ENCODE measurements at regions not wholly inside any gene's neighbourhood (a gene's known extent, or its start where the extent isn't known, plus 50 kb on each side); places are given as distances from the start of the nearest gene placed in this dataset.

DNA sequence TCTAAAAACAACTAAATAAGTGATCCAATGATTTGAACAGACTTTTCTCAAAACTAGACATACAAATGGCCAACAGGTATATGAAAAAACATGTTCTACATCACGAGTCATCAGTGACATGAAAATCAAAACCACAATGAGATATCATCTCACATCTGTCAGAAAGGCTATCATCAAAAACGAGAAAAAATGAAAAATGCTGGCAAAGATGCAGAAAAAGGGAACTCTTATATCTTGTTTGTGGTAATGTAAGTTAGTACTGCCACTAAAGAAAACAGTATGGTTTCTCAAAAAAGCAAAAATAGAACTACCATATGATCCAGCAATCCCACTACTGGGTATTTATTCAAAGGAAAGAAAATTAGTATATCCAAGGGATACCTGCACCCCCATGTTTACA is 152.9 kb upstream of the FOXN2 start:
- TF ChIP-seq, protein P1, sequence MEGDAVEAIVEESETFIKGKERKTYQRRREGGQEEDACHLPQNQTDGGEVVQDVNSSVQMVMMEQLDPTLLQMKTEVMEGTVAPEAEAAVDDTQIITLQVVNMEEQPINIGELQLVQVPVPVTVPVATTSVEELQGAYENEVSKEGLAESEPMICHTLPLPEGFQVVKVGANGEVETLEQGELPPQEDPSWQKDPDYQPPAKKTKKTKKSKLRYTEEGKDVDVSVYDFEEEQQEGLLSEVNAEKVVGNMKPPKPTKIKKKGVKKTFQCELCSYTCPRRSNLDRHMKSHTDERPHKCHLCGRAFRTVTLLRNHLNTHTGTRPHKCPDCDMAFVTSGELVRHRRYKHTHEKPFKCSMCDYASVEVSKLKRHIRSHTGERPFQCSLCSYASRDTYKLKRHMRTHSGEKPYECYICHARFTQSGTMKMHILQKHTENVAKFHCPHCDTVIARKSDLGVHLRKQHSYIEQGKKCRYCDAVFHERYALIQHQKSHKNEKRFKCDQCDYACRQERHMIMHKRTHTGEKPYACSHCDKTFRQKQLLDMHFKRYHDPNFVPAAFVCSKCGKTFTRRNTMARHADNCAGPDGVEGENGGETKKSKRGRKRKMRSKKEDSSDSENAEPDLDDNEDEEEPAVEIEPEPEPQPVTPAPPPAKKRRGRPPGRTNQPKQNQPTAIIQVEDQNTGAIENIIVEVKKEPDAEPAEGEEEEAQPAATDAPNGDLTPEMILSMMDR (IDR thresholded peaks at IDR 0.05; ENCODE audit: low read length, missing control alignments): no peak
- no peak for DNase-seq (ENCODE audit: low read depth)
- H3K4me3 ChIP-seq (replicated peaks; ENCODE audit: low read depth, low read length): no peak overlapping the region

DNA sequence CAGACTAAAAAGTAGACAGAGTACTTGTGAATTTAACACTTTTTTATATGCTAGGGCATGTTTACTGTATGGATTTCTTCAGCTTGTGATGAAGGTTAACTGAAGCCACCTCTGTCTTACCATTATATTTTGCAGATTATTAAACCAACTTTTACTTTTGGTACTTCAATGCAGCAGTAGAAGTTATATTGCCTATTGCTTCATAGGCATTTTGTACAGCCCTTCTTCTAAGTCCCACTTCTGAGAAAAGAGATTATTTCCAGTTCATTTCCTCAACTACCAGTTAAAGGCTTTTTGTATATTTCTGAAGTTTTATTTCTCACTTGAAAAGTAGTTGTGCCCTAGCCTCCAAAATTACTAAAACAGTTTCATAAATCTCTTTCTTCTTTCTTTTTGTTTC is 151.7 kb upstream of the FOXN2 start:
- no peak overlapping the region for H3K4me3 ChIP-seq (replicated peaks; ENCODE audit: low read depth, low read length)
- TF ChIP-seq, protein P1 (IDR thresholded peaks at IDR 0.05; ENCODE audit: low read length, missing control alignments): no peak
- no peak for DNase-seq (ENCODE audit: low read depth)

DNA sequence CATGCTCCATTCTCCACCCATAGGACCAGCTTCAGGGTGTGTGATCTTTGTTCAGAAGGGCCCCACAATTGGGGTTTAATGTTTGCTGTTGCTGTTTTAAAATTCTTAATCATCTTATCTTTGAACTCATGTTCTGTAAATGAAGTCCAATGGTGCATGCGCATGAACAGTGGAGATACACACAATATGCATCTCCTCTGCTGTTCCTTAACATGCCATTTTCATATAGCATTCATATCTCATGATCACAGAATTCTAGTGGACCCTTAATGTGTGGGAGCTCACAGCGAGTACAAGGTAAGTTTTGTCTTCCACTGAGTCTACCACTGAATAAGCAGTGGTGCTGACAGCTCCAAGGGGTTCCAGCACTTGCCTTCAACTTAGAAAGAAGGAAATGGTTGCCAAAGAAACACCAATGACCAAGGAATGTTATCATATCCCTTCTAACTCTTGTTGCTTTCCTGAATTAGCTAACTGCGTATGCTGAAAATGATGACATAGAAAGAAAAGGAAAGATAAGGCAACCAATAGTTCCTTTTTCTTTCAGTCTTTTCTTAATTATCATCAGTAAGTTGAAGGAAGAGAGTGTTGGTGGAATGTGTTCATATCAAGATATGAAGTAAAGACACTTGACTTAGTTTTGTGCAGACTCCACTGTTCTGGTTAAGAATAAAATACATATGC is 149.3 kb upstream of the FOXN2 start:
- peak; percentile 59 for DNase-seq (ENCODE audit: low read depth)
- TF ChIP-seq, protein P1 (IDR thresholded peaks at IDR 0.05; ENCODE audit: low read length, missing control alignments): no peak
- H3K4me3 ChIP-seq (replicated peaks; ENCODE audit: low read depth, low read length): no peak overlapping the region

DNA sequence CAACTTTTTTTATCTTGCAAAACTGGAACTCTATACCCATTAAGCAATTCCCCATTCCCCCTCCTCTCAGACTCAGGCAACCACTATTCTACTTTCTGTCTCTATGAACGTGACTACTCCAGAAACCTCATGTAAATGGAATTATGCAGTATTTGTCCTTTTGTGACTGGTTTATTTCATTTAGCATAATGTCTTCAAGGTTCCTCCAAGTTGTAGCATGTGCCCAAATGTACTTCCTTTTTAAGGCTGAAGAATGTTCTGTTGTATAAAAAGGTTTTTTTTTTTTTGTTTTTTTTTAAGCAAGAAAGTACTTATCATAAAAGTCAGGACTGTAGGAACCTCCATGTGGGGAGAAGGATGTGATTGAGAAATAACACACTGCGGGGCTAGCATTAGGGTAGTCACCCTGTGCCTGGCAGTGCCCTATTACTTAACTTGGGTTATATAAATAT is 145.3 kb upstream of the FOXN2 start:
- TF ChIP-seq, protein P1 (IDR thresholded peaks at IDR 0.05; ENCODE audit: low read length, missing control alignments): no peak
- DNase-seq (ENCODE audit: low read depth): peak; percentile 29
- H3K4me3 ChIP-seq (replicated peaks; ENCODE audit: low read depth, low read length): no peak overlapping the region

DNA sequence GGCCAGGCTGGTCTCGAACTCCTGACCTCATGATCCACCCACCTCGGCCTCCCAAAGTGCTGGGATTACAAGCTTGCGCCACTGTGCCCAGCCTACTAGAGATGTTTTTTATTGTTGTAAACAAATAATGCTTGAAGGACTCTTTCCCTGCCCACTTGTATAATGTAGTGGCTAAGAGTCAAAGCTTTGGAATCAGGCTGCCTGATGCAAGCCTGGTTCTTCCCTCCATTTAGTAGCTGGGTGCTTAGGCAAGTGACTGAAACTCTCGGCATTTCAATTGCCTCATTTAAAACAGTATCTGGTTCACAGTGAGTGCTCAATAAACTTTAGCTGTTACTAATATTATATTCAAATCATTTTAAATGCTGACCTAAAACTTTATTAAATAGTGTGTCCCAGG is 144.2 kb upstream of the FOXN2 start:
- no peak for DNase-seq (ENCODE audit: low read depth)
- H3K4me3 ChIP-seq (replicated peaks; ENCODE audit: low read depth, low read length): no peak overlapping the region
- TF ChIP-seq, protein P1 (IDR thresholded peaks at IDR 0.05; ENCODE audit: low read length, missing control alignments): no peak

DNA sequence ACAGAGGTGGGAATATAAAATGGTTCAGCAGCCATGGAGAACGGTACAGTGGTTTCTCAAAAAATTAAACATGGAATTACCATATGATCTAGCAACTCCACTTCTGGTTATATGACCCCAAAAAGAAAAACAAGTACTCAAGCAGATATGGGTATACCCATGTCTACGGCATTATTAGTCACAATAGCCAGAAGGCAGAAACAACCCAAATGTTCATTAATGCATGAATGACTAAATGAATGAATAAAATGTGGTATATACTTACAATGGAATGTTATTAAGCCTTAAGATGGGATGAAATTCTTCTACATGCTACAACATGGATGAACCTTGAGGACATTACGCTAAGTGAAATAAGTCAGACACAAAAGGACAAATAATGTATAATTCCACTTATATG is 141.3 kb upstream of the FOXN2 start:
- no peak for DNase-seq (ENCODE audit: low read depth)
- H3K4me3 ChIP-seq (replicated peaks; ENCODE audit: low read depth, low read length): no peak overlapping the region

More for the DNA sequence above, 141.3 kb upstream of the FOXN2 start:
- TF ChIP-seq, protein P1 (IDR thresholded peaks at IDR 0.05; ENCODE audit: low read length, missing control alignments): no peak

Data from fibroblast of pulmonary artery (primary cell).